CD1c-positive myeloid dendritic cell (primary cell): ENCODE measurements at regions not wholly inside any gene's neighbourhood (a gene's known extent, or its start where the extent isn't known, plus 50 kb on each side); places are given as distances from the start of the nearest gene placed in this dataset.
A peak's percentile ranks its signal among the peaks of the same experiment; 100 is the strongest.
"Not testable (repeated sequence)": the region's sequence is repeated elsewhere in the genome, so short reads cannot be mapped to it uniquely, and the experiment has no call there.

Experiments used
- DNase-seq: peaks from one replicate; pipeline ENCODE4 v3.0.0-alpha.2; 2016; ENCODE audit errors: extremely low spot score

- no peak for DNase-seq
Measured at GRCh38 chr6:170062209-170062914, 228.5 kb downstream of the DLL1 start.

- no peak for DNase-seq
Measured at GRCh38 chr6:170058878-170059485, 231.9 kb downstream of the DLL1 start.

GRCh38 chr6:170057961-170058877 lies 232.7 kb downstream of the DLL1 start:
- DNase-seq = no peak

GRCh38 chr6:170057034-170057734 lies 233.7 kb downstream of the DLL1 start:
- no peak for DNase-seq

- DNase-seq = no peak
Measured at GRCh38 chr6:170056278-170056711, 234.6 kb downstream of the DLL1 start.

GRCh38 chr6:170055797-170056196 lies 235.1 kb downstream of the DLL1 start:
- not testable (repeated sequence) for DNase-seq

- DNase-seq = no peak
Measured at GRCh38 chr6:170053966-170054661, 236.8 kb downstream of the DLL1 start.

- DNase-seq = no peak
Measured at GRCh38 chr6:170052991-170053821, 237.7 kb downstream of the DLL1 start.

GRCh38 chr6:170051229-170052172 lies 239.4 kb downstream of the DLL1 start:
- DNase-seq = no peak

GRCh38 chr6:170050591-170051041 lies 240.3 kb downstream of the DLL1 start:
- no peak for DNase-seq

- peak; percentile 38 for DNase-seq
Measured at GRCh38 chr6:170049641-170050561, 241.0 kb downstream of the DLL1 start.

GRCh38 chr6:170048615-170049256 lies 242.1 kb downstream of the DLL1 start:
- DNase-seq = peak; percentile 76

GRCh38 chr6:170047823-170048222 lies 243.1 kb downstream of the DLL1 start:
- DNase-seq = no peak

GRCh38 chr6:170046791-170047626 lies 243.9 kb downstream of the DLL1 start:
- DNase-seq = peak; percentile 40

- no peak for DNase-seq
Measured at GRCh38 chr6:170045981-170046667, 244.8 kb downstream of the DLL1 start.

- DNase-seq = no peak
Measured at GRCh38 chr6:170045563-170045960, 245.3 kb downstream of the DLL1 start.
